NK-92 treated with Interleukin-12 subunit alpha and Interleukin-12 subunit beta, amount 100 ng/mL, for 24 hours (cell line): ENCODE measurements at regions not wholly inside any gene's neighbourhood (a gene's known extent, or its start where the extent isn't known, plus 50 kb on each side); places are given as distances from the start of the nearest gene placed in this dataset.

Experiments
- DNase-seq: peaks from one replicate; lab custom pipeline; 2025; lab: John Stamatoyannopoulos, UW

GRCh38 chr3:30356866-30357753 lies 249.3 kb upstream of the TGFBR2 start:
- no peak for DNase-seq

- DNase-seq: no peak
Observed at GRCh38 chr3:30357897-30358296, 248.5 kb upstream of the TGFBR2 start.

- no peak for DNase-seq
Observed at GRCh38 chr3:30358871-30359270, 247.5 kb upstream of the TGFBR2 start.

GRCh38 chr3:30368978-30369377 lies 237.4 kb upstream of the TGFBR2 start:
- DNase-seq: no peak

GRCh38 chr3:30370681-30371271 lies 235.6 kb upstream of the TGFBR2 start:
- no peak for DNase-seq

GRCh38 chr3:30372837-30373236 lies 233.6 kb upstream of the TGFBR2 start:
- DNase-seq: no peak

- no peak for DNase-seq
Observed at GRCh38 chr3:30384546-30385072, 221.8 kb upstream of the TGFBR2 start.

- DNase-seq: no peak
Observed at GRCh38 chr3:30393079-30393478, 213.3 kb upstream of the TGFBR2 start.

GRCh38 chr3:30397030-30397429 lies 209.4 kb upstream of the TGFBR2 start:
- no peak for DNase-seq

GRCh38 chr3:30399394-30400181 lies 206.8 kb upstream of the TGFBR2 start:
- DNase-seq: no peak

- DNase-seq: no peak
Observed at GRCh38 chr3:30400926-30401325, 205.5 kb upstream of the TGFBR2 start.

- no peak for DNase-seq
Observed at GRCh38 chr3:30401971-30402370, 204.4 kb upstream of the TGFBR2 start.

GRCh38 chr3:30407651-30408050 lies 198.8 kb upstream of the TGFBR2 start:
- DNase-seq: no peak

- no peak for DNase-seq
Observed at GRCh38 chr3:30408105-30408557, 198.3 kb upstream of the TGFBR2 start.

GRCh38 chr3:30418443-30418842 lies 188.0 kb upstream of the TGFBR2 start:
- DNase-seq: no peak

- no peak for DNase-seq
Observed at GRCh38 chr3:30421266-30421665, 185.1 kb upstream of the TGFBR2 start.

GRCh38 chr3:30426293-30426993 lies 180.0 kb upstream of the TGFBR2 start:
- no peak for DNase-seq

GRCh38 chr3:30428251-30428650 lies 178.2 kb upstream of the TGFBR2 start:
- DNase-seq: no peak

GRCh38 chr3:30435861-30436331 lies 170.5 kb upstream of the TGFBR2 start:
- no peak for DNase-seq

- DNase-seq: no peak
Observed at GRCh38 chr3:30437171-30437601, 169.2 kb upstream of the TGFBR2 start.

GRCh38 chr3:30438126-30438525 lies 168.3 kb upstream of the TGFBR2 start:
- DNase-seq: no peak
